Right cardiac atrium (tissue), 5 donors: ENCODE measurements at regions not wholly inside any gene's neighbourhood (a gene's known extent, or its start where the extent isn't known, plus 50 kb on each side); places are given as distances from the start of the nearest gene placed in this dataset.
"Not testable (repeated sequence)": the region's sequence is repeated elsewhere in the genome, so short reads cannot be mapped to it uniquely, and the experiment has no call there.

Experiments
- ATAC-seq, 2 donors: fragments of 200-7000 bp; cut with Tn5 transposase; one replicate each; pipeline versions ENCODE4 v1.8.0 to v1.9.1; 2020; ENCODE audit warnings: moderate library complexity in 2 of 2, mild to moderate bottlenecking in 1 of 2
- DNase-seq, 3 donors: peaks; one replicate each; pipeline ENCODE4 v3.0.0-alpha.2; 2020
- H3K27ac ChIP-seq: one replicate; pipeline ENCODE4 v1.5.1; 2013; ENCODE audit warnings: mild to moderate bottlenecking, low read length, control low read depth, moderate library complexity
- H3K27me3 ChIP-seq: one replicate; pipeline ENCODE4 v1.6.1; 2013; ENCODE audit not compliant: control insufficient read depth, insufficient read depth
- H3K4me1 ChIP-seq: one replicate; pipeline ENCODE4 v1.6.1; 2013; ENCODE audit warnings: low read length; ENCODE audit not compliant: control insufficient read depth, insufficient read depth
- H3K4me3 ChIP-seq: one replicate; pipeline ENCODE4 v1.5.1; 2013; ENCODE audit warnings: low read length, control low read depth
- H3K9me3 ChIP-seq: one replicate; pipeline ENCODE4 v1.6.1; 2013; ENCODE audit warnings: low read length; ENCODE audit not compliant: control insufficient read depth
- WGBS: extraction: QIAGEN DNeasy Blood & Tissue Kit; methylation state at CpG from one replicate; pipeline ENCODE4 v1.1.7; 2013; 5-methylcytosine and 5-hydroxymethylcytosine counted together
- intact Hi-C, 4 donors: fragments of 100-400 bp; cut with DNase I; formaldehyde crosslinking; loops; one replicate each; pipeline versions ENCODE4 v1.11.0 to v1.14.0; 2022 to 2023
- donor health status: healthy with polysubstance abuse.
- donor health status: DM: no; HTN: yes; CAD: no.
- donor health status: DM: no; HTN: no; CAD: no.
- donor health status: DM: no; HTN: yes; CAD: no; lungs with severe emphysema.
- donor health status: DM: yes; HTN: yes; CAD: no.

DNA sequence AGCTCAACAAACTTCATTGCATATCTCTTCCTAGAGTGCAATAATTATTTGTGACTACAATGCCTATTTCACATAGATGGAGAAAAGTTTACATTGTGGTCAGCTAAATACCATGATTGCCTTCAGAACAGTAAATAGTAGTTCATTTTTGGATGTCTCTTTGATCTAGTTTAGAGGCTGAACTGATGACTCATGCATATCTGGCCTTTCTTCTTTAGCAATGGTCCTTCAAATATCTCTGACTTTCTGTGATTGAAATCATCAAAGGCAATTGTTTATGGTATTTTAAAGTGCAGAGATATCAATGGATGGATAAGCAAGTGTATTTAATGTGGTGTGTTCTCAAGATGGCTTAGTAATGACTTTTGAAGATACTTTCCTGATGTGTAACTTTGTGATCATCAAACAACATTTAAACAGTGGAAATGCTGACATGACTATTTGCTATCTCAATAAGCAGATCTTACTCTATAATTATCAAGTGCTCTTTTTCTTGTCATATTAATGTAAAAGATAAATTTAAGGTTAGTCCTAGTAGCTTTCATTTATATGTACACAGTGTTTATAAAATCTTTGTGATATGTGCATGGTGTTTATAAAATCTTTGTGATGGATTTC is 523.7 kb upstream of the SLC35B3 start:
- Histone ChIP-seq H3K4me3 (no peak overlapping the region), H3K9me3 (no peaks in the 10 kb centered on the region), H3K27ac (no peak overlapping the region), H3K4me1 (no peaks in the 10 kb centered on the region), H3K27me3 (no peaks in the 10 kb centered on the region)
- no peak for DNase-seq
- intact Hi-C loops, result no loop called here
- ATAC-seq, result no peak

- no peaks in the 10 kb centered on the region for H3K9me3 ChIP-seq
- no peaks in the 10 kb centered on the region for H3K27me3 ChIP-seq
- H3K27ac ChIP-seq, result no peak overlapping the region
- DNase-seq (no peak), ATAC-seq (no peak)
- no peaks in the 10 kb centered on the region for H3K4me1 ChIP-seq
- no peak overlapping the region for H3K4me3 ChIP-seq
- intact Hi-C loops, result no loop called here
- 61% methylated on average over 2 of the region's 2 CpGs for WGBS
Measured at GRCh38 chr6:8953310-8953709, 518.0 kb upstream of the SLC35B3 start.

- DNase-seq (no peak), ATAC-seq (no peak)
- H3K4me1 ChIP-seq, result no peaks in the 10 kb centered on the region
- H3K4me3 ChIP-seq, result no peak overlapping the region
- intact Hi-C loops, result no loop called here
- H3K27me3 ChIP-seq, result no peaks in the 10 kb centered on the region
- 60% methylated on average over 4 of the region's 4 CpGs for WGBS
- H3K9me3 ChIP-seq, result no peaks in the 10 kb centered on the region
- no peak overlapping the region for H3K27ac ChIP-seq
Measured at GRCh38 chr6:8948733-8949132, 513.4 kb upstream of the SLC35B3 start.

- Histone ChIP-seq H3K4me1 (no peaks in the 10 kb centered on the region), H3K27ac (no peak overlapping the region), H3K27me3 (no peaks in the 10 kb centered on the region), H3K4me3 (no peak overlapping the region), H3K9me3 (no peaks in the 10 kb centered on the region)
- WGBS, result 51% methylated on average over 4 of the region's 4 CpGs
- ATAC-seq (no peak), DNase-seq (no peak)
- intact Hi-C loops, result no loop called here
Measured at GRCh38 chr6:8947900-8948299, 512.6 kb upstream of the SLC35B3 start.

DNA sequence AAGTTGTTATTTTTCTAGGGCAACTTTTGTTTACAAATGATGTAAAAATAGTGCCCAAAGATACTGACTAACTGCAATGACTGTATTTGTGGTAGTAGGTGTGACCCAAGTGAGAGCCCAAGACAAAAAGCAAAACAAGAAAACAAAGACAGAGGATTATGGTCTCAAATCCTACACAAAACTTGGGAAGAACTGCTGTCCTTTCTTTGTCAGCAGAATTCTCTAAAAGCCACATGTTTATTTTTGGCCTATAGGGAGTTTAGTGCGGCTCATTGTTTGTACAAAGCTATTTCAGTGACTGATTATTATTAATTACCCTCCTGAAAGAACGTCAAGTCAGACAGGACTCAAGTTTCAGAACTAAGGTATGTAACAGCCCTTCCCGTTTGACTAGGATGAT is 509.2 kb upstream of the SLC35B3 start:
- H3K27ac ChIP-seq, result no peak overlapping the region
- WGBS, result 51% methylated on average over 3 of the region's 3 CpGs
- no peaks in the 10 kb centered on the region for H3K4me1 ChIP-seq
- ATAC-seq (no peak), DNase-seq (no peak)
- intact Hi-C loops, result no loop called here
- no peaks in the 10 kb centered on the region for H3K9me3 ChIP-seq
- H3K4me3 ChIP-seq, result no peak overlapping the region
- no peaks in the 10 kb centered on the region for H3K27me3 ChIP-seq

- no peak for ATAC-seq
- 87% methylated on average over 3 of the region's 3 CpGs for WGBS
- Histone ChIP-seq H3K4me1 (no peaks in the 10 kb centered on the region), H3K9me3 (no peaks in the 10 kb centered on the region), H3K27me3 (no peaks in the 10 kb centered on the region), H3K4me3 (no peak overlapping the region), H3K27ac (no peak overlapping the region)
- intact Hi-C loops, result no loop called here
- DNase-seq, result no peak
Measured at GRCh38 chr6:8943073-8943472, 507.7 kb upstream of the SLC35B3 start.

DNA sequence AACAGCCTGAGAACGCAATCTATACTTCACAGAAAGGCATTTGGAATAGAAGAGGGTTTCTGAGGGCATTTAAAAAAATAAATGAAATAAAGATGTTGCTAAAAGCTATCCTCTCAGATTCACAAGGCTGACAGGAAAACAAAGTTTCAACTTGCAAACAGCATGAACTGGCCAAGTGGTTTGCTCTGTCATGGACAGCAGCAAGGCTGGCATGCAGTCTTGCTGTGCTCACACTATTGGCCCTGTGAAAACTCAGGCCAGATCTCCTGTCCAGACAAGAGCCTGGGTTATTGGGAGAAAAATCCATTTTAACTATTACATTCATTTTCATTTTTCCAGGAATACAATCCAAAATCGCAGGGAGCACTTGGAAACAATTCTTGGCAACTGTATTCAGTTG is 506.2 kb upstream of the SLC35B3 start:
- DNase-seq, result no peak

GRCh38 chr6:8940356-8940755 is 505.0 kb upstream of the SLC35B3 start:
- Histone ChIP-seq H3K9me3 (no peaks in the 10 kb centered on the region), H3K27me3 (no peaks in the 10 kb centered on the region), H3K4me3 (no peak overlapping the region), H3K27ac (no peak overlapping the region), H3K4me1 (no peaks in the 10 kb centered on the region)
- no peak for DNase-seq
- WGBS, result 63% methylated on average over 6 of the region's 6 CpGs
- intact Hi-C loops, result no loop called here
- no peak for ATAC-seq

More for the DNA sequence above, 506.2 kb upstream of the SLC35B3 start:
- H3K27me3 ChIP-seq, result no peaks in the 10 kb centered on the region
- no peaks in the 10 kb centered on the region for H3K4me1 ChIP-seq
- ATAC-seq, result no peak
- no peak overlapping the region for H3K27ac ChIP-seq
- H3K4me3 ChIP-seq, result no peak overlapping the region
- 66% methylated on average over 2 of the region's 2 CpGs for WGBS
- no peaks in the 10 kb centered on the region for H3K9me3 ChIP-seq
- intact Hi-C loops, result no loop called here

DNA sequence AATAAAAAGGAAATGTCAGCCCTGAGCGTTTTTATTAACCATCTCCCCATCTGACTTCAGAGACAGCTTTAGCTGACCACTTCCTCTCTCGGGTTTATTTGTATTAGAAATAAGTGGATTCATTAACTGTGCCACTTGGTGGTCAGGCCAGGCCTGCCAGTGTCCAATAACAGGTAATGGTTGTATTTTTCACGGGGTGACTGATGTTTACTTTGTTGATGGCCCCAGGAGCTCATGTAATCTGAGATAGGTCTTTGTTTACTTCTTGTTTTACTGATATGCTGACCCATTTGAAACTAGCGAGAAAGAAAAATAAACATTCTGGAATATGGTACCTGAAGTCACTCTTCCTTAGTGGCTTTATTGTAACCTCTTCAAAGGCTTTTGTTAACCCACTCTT is 504.3 kb upstream of the SLC35B3 start:
- no peak for DNase-seq
- ATAC-seq, result no peak
- H3K4me1 ChIP-seq, result no peaks in the 10 kb centered on the region
- no peak overlapping the region for H3K27ac ChIP-seq
- intact Hi-C loops, result no loop called here
- no peak overlapping the region for H3K4me3 ChIP-seq
- H3K27me3 ChIP-seq, result no peaks in the 10 kb centered on the region
- no peaks in the 10 kb centered on the region for H3K9me3 ChIP-seq
- 24% methylated on average over 4 of the region's 4 CpGs for WGBS

- ATAC-seq (no peak), DNase-seq (no peak)
- H3K27ac ChIP-seq, result no peak overlapping the region
- intact Hi-C loops, result no loop called here
- 54% methylated on average over 4 of the region's 4 CpGs for WGBS
- no peaks in the 10 kb centered on the region for H3K4me1 ChIP-seq
- no peaks in the 10 kb centered on the region for H3K9me3 ChIP-seq
- no peak overlapping the region for H3K4me3 ChIP-seq
- H3K27me3 ChIP-seq, result no peaks in the 10 kb centered on the region
Measured at GRCh38 chr6:8934318-8934717, 499.0 kb upstream of the SLC35B3 start.

- ATAC-seq (no peak), DNase-seq (no peak)
- no peak overlapping the region for H3K4me3 ChIP-seq
- no peaks in the 10 kb centered on the region for H3K9me3 ChIP-seq
- H3K27ac ChIP-seq, result no peak overlapping the region
- WGBS, result 88% methylated on average over 3 of the region's 3 CpGs
- no peaks in the 10 kb centered on the region for H3K4me1 ChIP-seq
- no peaks in the 10 kb centered on the region for H3K27me3 ChIP-seq
- intact Hi-C loops, result no loop called here
Measured at GRCh38 chr6:8930009-8930408, 494.7 kb upstream of the SLC35B3 start.

DNA sequence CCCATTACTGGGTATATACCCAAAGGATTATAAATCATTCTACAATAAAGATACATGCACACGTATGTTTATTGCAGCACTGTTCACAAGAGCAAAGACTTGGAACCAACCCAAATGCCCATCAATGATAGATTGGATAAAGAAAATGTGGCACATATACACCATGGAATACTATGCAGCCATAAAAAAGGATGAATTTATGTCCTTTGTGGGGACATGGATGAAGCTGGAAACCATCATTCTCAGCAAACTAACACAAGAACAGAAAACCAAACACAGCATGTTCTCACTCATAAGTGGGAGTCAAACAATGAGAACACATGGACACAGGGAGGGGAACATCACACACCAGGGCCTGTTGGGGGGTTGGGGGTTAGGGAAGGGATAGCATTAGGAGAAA is 484.9 kb upstream of the SLC35B3 start:
- H3K4me3 ChIP-seq, H3K4me1 ChIP-seq, intact Hi-C loops, H3K27me3 ChIP-seq, DNase-seq, ATAC-seq, H3K27ac ChIP-seq, H3K9me3 ChIP-seq: not testable (repeated sequence)
- WGBS, result 89% methylated on average over 1 of the region's 1 CpG
